HL-60 (cell line): ENCODE measurements at regions not wholly inside any gene's neighbourhood (a gene's known extent, or its start where the extent isn't known, plus 50 kb on each side); places are given as distances from the start of the nearest gene placed in this dataset.

Experiments
- DNase-seq, 2 experiments: peaks; one replicate each; pipeline ENCODE4 v3.0.0-alpha.2; 2010 to 2020; ENCODE audit warnings: low read depth in 1 of 2, low spot score in 1 of 2
- H3K27ac ChIP-seq: fragments of 250-450 bp; sonication (Bioruptor Pico); replicated peaks from 2 replicates; pipeline ENCODE4 v1.5.1; 2020; ENCODE audit warnings: mild to moderate bottlenecking, moderate library complexity
- H3K27me3 ChIP-seq: fragments of 250-450 bp; sonication (Bioruptor Pico); 2 replicates; pipeline ENCODE4 v1.5.1; 2021; ENCODE audit warnings: mild to moderate bottlenecking, moderate library complexity; ENCODE audit not compliant: insufficient read depth, poor library complexity, severe bottlenecking
- H3K4me3 ChIP-seq: replicated peaks from 2 replicates; pipeline ENCODE4 v1.5.1; 2011; ENCODE audit warnings: mild to moderate bottlenecking, control low read depth, low read length; ENCODE audit not compliant: insufficient read depth
- GABPA ChIP-seq: IDR thresholded peaks from 2 replicates; pipeline ENCODE4 v1.6.1; 2012; ENCODE audit warnings: low read depth
- POLR2AphosphoS5 ChIP-seq: IDR thresholded peaks from 2 replicates; pipeline ENCODE4 v1.6.1; 2012; ENCODE audit warnings: low read depth
- SPI1 ChIP-seq: IDR thresholded peaks from 2 replicates; pipeline ENCODE4 v1.6.1; 2012; ENCODE audit warnings: low read depth, mild to moderate bottlenecking, borderline replicate concordance
- TF ChIP-seq, protein P1 (sequence below): IDR thresholded peaks from 2 replicates; pipeline ENCODE4 v1.6.1; 2012; ENCODE audit warnings: low read depth; ENCODE audit not compliant: insufficient replicate concordance
- TF ChIP-seq, protein P2 (sequence below): IDR thresholded peaks from one replicate; pipeline ENCODE4 v1.5.1; 2011; ENCODE audit warnings: low read length, control low read depth, inconsistent platforms; ENCODE audit not compliant: insufficient read depth

DNA sequence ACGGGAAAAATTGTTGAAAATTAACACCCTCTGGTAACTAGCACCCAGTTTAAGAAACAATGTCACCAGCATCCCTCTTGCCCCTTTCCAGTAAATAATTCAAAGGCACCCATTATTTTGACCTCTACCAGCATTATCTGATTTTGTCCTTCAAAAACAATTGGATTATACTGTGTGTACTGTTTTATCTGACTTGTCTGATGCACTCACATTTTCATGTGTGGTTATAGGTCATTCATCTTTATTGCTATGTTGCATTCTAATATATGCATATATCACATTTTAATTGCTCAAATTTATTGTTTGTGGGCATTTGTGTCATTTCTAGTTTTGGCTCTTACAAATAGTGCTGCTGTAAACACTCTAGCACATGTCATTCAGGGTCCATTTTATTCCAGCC, 260.9 kb upstream of the PRDM1 start:
- no peaks in the 10 kb centered on the region for H3K27me3 ChIP-seq
- H3K27ac ChIP-seq: no peak overlapping the region
- no peak overlapping the region for H3K4me3 ChIP-seq
- no peak for DNase-seq
- no peak for TF ChIP-seq GABPA
- TF ChIP-seq POLR2AphosphoS5: no peak
- TF ChIP-seq, protein P1, sequence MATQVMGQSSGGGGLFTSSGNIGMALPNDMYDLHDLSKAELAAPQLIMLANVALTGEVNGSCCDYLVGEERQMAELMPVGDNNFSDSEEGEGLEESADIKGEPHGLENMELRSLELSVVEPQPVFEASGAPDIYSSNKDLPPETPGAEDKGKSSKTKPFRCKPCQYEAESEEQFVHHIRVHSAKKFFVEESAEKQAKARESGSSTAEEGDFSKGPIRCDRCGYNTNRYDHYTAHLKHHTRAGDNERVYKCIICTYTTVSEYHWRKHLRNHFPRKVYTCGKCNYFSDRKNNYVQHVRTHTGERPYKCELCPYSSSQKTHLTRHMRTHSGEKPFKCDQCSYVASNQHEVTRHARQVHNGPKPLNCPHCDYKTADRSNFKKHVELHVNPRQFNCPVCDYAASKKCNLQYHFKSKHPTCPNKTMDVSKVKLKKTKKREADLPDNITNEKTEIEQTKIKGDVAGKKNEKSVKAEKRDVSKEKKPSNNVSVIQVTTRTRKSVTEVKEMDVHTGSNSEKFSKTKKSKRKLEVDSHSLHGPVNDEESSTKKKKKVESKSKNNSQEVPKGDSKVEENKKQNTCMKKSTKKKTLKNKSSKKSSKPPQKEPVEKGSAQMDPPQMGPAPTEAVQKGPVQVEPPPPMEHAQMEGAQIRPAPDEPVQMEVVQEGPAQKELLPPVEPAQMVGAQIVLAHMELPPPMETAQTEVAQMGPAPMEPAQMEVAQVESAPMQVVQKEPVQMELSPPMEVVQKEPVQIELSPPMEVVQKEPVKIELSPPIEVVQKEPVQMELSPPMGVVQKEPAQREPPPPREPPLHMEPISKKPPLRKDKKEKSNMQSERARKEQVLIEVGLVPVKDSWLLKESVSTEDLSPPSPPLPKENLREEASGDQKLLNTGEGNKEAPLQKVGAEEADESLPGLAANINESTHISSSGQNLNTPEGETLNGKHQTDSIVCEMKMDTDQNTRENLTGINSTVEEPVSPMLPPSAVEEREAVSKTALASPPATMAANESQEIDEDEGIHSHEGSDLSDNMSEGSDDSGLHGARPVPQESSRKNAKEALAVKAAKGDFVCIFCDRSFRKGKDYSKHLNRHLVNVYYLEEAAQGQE: no peak
- TF ChIP-seq, protein P2, sequence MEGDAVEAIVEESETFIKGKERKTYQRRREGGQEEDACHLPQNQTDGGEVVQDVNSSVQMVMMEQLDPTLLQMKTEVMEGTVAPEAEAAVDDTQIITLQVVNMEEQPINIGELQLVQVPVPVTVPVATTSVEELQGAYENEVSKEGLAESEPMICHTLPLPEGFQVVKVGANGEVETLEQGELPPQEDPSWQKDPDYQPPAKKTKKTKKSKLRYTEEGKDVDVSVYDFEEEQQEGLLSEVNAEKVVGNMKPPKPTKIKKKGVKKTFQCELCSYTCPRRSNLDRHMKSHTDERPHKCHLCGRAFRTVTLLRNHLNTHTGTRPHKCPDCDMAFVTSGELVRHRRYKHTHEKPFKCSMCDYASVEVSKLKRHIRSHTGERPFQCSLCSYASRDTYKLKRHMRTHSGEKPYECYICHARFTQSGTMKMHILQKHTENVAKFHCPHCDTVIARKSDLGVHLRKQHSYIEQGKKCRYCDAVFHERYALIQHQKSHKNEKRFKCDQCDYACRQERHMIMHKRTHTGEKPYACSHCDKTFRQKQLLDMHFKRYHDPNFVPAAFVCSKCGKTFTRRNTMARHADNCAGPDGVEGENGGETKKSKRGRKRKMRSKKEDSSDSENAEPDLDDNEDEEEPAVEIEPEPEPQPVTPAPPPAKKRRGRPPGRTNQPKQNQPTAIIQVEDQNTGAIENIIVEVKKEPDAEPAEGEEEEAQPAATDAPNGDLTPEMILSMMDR: no peak
- no peak for TF ChIP-seq SPI1

DNA sequence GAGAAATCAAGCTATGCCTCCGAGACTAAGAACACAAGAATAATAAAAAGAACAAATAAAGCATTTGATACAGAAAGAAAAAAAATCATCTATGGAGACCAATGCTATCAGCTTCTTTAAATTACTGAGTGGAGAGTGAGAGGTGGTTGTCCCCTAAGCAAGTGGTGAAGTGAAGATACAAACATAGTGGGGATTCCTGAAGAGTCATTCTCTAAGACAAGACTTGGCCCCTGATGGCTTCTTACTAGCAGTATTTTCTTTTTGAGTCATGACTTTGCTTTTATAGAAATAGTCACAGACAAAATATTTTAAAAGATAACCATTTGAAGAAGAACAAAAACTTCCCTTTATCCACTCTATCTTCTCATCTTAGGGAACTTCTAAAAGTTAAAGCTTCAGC, 261.4 kb upstream of the PRDM1 start:
- DNase-seq: no peak
- TF ChIP-seq, protein P2: no peak
- TF ChIP-seq SPI1: 0 out of 2 replicates have a peak, but pooled peaks have one; percentile 13
- TF ChIP-seq GABPA: no peak
- no peak for TF ChIP-seq POLR2AphosphoS5
- H3K27me3 ChIP-seq: no peaks in the 10 kb centered on the region
- H3K4me3 ChIP-seq: no peak overlapping the region
- no peak overlapping the region for H3K27ac ChIP-seq

DNA sequence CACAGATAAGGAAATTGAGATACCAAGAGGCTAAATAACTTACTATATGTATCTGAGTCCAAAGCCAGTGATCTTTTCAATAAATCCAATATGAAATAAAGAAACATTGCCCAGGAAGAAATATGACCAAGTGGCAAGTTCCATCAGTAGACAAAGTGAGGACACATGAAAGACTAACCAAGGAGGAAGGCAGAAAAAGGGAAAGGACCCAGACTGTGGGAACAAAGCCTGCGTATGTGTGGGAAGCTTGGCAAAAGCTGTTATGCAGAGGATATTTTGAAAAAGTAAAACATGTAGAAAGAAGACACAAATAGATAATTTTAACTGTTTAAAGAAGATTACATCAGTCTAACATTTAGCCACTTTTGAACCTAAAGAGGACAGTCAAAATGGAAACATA, 264.4 kb upstream of the PRDM1 start:
- Histone ChIP-seq H3K4me3 (no peak overlapping the region), H3K27ac (no peak overlapping the region), H3K27me3 (no peaks in the 10 kb centered on the region)
- TF ChIP-seq SPI1 (no peak), GABPA (no peak), POLR2AphosphoS5 (no peak)
- TF ChIP-seq, protein P2: no peak
- TF ChIP-seq, protein P1: no peak
- DNase-seq: no peak

DNA sequence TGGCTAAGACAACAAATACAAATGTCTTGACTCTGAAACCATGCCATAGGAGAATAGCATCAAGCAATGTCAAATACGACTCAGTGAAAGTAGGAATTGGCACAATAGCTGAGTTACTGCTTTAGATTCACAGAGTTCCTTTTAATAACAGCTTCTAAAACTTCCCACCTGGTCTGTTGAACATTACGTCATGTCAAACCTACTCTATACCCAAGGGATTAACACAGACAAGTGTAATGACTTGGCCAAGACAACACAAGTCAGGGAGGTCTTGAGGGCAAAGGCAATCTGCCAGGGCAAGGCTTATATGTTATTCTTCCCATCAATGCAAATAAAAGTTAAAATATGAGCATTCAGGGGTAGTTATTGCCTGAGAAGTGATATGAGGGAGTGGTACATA, 265.1 kb upstream of the PRDM1 start:
- DNase-seq: no peak
- TF ChIP-seq GABPA: no peak
- TF ChIP-seq POLR2AphosphoS5: no peak
- TF ChIP-seq, protein P2: no peak
- no peak for TF ChIP-seq SPI1
- TF ChIP-seq, protein P1: no peak
- Histone ChIP-seq H3K27me3 (no peaks in the 10 kb centered on the region), H3K4me3 (no peak overlapping the region), H3K27ac (no peak overlapping the region)
